Nephron progenitor cell (in vitro differentiated cells): ENCODE measurements at regions not wholly inside any gene's neighbourhood (a gene's known extent, or its start where the extent isn't known, plus 50 kb on each side); places are given as distances from the start of the nearest gene placed in this dataset.

Experiments
- DNase-seq: peaks from one replicate; pipeline ENCODE4 v3.0.0; 2021
- H3K27ac Mint-ChIP-seq: 2 replicates; pipeline ENCODE4 v1.8.0; 2021; ENCODE audit warnings: mild to moderate bottlenecking, moderate library complexity, mixed read lengths
- H3K27me3 Mint-ChIP-seq: 2 replicates; pipeline ENCODE4 v1.8.0; 2021; ENCODE audit warnings: mild to moderate bottlenecking, low read depth, mixed read lengths; ENCODE audit not compliant: poor library complexity
- H3K36me3 Mint-ChIP-seq: 2 replicates; pipeline ENCODE4 v1.8.0; 2021; ENCODE audit warnings: low read depth, mixed read lengths
- H3K4me1 Mint-ChIP-seq: 2 replicates; pipeline ENCODE4 v1.8.0; 2021; ENCODE audit warnings: mixed read lengths
- H3K4me3 Mint-ChIP-seq: 2 replicates; pipeline ENCODE4 v1.8.0; 2021; ENCODE audit warnings: mild to moderate bottlenecking, moderate library complexity, mixed read lengths
- H3K9me3 Mint-ChIP-seq: 2 replicates; pipeline ENCODE4 v1.8.0; 2021; ENCODE audit warnings: mild to moderate bottlenecking, moderate library complexity, mixed read lengths
- CTCF ChIP-seq: fragments of 200-600 bp; sonication (generic); IDR thresholded peaks from 2 replicates; pipeline ENCODE4 v1.5.0; 2021; ENCODE audit warnings: antibody characterized with exemption

- H3K27ac Mint-ChIP-seq = no peak overlapping the region
- TF ChIP-seq CTCF = no peak
- H3K9me3 Mint-ChIP-seq = no peaks in the 10 kb centered on the region
- H3K36me3 Mint-ChIP-seq = no peaks in the 10 kb centered on the region
- peaks cover 98% of the 10 kb centered on the region for H3K27me3 Mint-ChIP-seq
- DNase-seq = no peak
- peak overlapping the region; percentile 44 for H3K4me3 Mint-ChIP-seq
- H3K4me1 Mint-ChIP-seq = peaks cover 34% of the 10 kb centered on the region
Observed at GRCh38 chr11:69986830-69987229, 91.3 kb upstream of the ANO1 start.

GRCh38 chr11:69992026-69992425, 86.1 kb upstream of the ANO1 start:
- peaks cover 23% of the 10 kb centered on the region for H3K9me3 Mint-ChIP-seq
- TF ChIP-seq CTCF = no peak
- H3K4me1 Mint-ChIP-seq = peaks cover 2% of the 10 kb centered on the region
- no peak for DNase-seq
- peaks cover 74% of the 10 kb centered on the region for H3K27me3 Mint-ChIP-seq
- peak overlapping the region; percentile 1 for H3K27ac Mint-ChIP-seq
- no peak overlapping the region for H3K4me3 Mint-ChIP-seq
- no peaks in the 10 kb centered on the region for H3K36me3 Mint-ChIP-seq

- no peak for TF ChIP-seq CTCF
- Mint-ChIP-seq H3K27me3 (peaks cover 72% of the 10 kb centered on the region), H3K4me3 (no peak overlapping the region), H3K36me3 (no peaks in the 10 kb centered on the region), H3K9me3 (peaks cover 23% of the 10 kb centered on the region), H3K27ac (no peak overlapping the region), H3K4me1 (no peaks in the 10 kb centered on the region)
- no peak for DNase-seq
Observed at GRCh38 chr11:69992943-69993694, 85.0 kb upstream of the ANO1 start.

GRCh38 chr11:69994810-69995209, 83.3 kb upstream of the ANO1 start:
- DNase-seq = no peak
- Mint-ChIP-seq H3K4me1 (peaks cover 2% of the 10 kb centered on the region), H3K36me3 (no peaks in the 10 kb centered on the region), H3K4me3 (no peak overlapping the region), H3K27ac (no peak overlapping the region), H3K9me3 (peaks cover 28% of the 10 kb centered on the region), H3K27me3 (peaks cover 70% of the 10 kb centered on the region)
- no peak for TF ChIP-seq CTCF

GRCh38 chr11:69995697-69996096, 82.4 kb upstream of the ANO1 start:
- Mint-ChIP-seq H3K4me1 (peaks cover 5% of the 10 kb centered on the region), H3K27me3 (peaks cover 64% of the 10 kb centered on the region), H3K27ac (no peak overlapping the region), H3K4me3 (no peak overlapping the region), H3K36me3 (no peaks in the 10 kb centered on the region), H3K9me3 (peaks cover 28% of the 10 kb centered on the region)
- no peak for DNase-seq
- no peak for TF ChIP-seq CTCF

- Mint-ChIP-seq H3K4me3 (no peak overlapping the region), H3K27me3 (peaks cover 62% of the 10 kb centered on the region), H3K36me3 (no peaks in the 10 kb centered on the region), H3K27ac (no peak overlapping the region), H3K4me1 (peaks cover 5% of the 10 kb centered on the region), H3K9me3 (peaks cover 28% of the 10 kb centered on the region)
- no peak for TF ChIP-seq CTCF
- DNase-seq = no peak
Observed at GRCh38 chr11:69996451-69996850, 81.7 kb upstream of the ANO1 start.
